IMR-90 (cell line): ENCODE measurements at regions not wholly inside any gene's neighbourhood (a gene's known extent, or its start where the extent isn't known, plus 50 kb on each side); places are given as distances from the start of the nearest gene placed in this dataset.

Experiments
- ATAC-seq: fragments of 200-7000 bp; cut with Tn5 transposase; 2 replicates; pipeline ENCODE4 v1.9.1; 2020; ENCODE audit warnings: low read depth, mild to moderate bottlenecking, moderate library complexity
- BruUV-seq: library from RNA; stranded (reverse); fragments of 400-500 nt; replicated peaks from 2 replicates; lab custom pipeline; 2021; lab: Mats Ljungman, UMichigan
- CTCF ChIA-PET: fragments of 300-600 bp; formaldehyde crosslinking; extraction: SDS; loops from one replicate; lab custom pipeline; 2021; ENCODE audit warnings: antibody characterized with exemption; lab: Yijun Ruan, JAX
- POLR2A ChIA-PET: fragments of 300-600 bp; sonication (Branson Sonifier 250); formaldehyde crosslinking; loops from one replicate; lab custom pipeline; 2022; ENCODE audit warnings: antibody characterized with exemption; ENCODE audit not compliant: unreplicated experiment; lab: Charles Lee
- DNase-seq: peaks from one replicate; pipeline ENCODE4 v3.0.0; 2013
- H2AFZ ChIP-seq: replicated peaks from 2 replicates; pipeline ENCODE3; 2013; ENCODE audit warnings: low read length, mild to moderate bottlenecking; ENCODE audit not compliant: poor library complexity
- H2AK5ac ChIP-seq: 2 replicates; pipeline ENCODE4 v1.6.1; 2013; ENCODE audit warnings: low read depth, low read length, inconsistent platforms
- H2AK9ac ChIP-seq: replicated peaks from 2 replicates; pipeline ENCODE3; 2013; ENCODE audit warnings: mild to moderate bottlenecking, low read depth, low read length, moderate library complexity; ENCODE audit not compliant: poor library complexity
- H2BK120ac ChIP-seq: 2 replicates; pipeline ENCODE4 v1.6.1; 2013; ENCODE audit warnings: low read depth, low read length, inconsistent platforms
- H2BK15ac ChIP-seq: 3 replicates; pipeline ENCODE4 v1.6.1; 2013; ENCODE audit warnings: low read depth, low read length, inconsistent platforms
- H2BK20ac ChIP-seq: 2 replicates; pipeline ENCODE4 v1.6.1; 2013; ENCODE audit warnings: low read depth, mild to moderate bottlenecking, inconsistent platforms, low read length, moderate library complexity
- H2BK5ac ChIP-seq: 2 replicates; pipeline ENCODE4 v1.6.1; 2013; ENCODE audit warnings: mild to moderate bottlenecking, low read depth, low read length, inconsistent platforms; ENCODE audit not compliant: poor library complexity, severe bottlenecking
- H3K14ac ChIP-seq: replicated peaks from 2 replicates; pipeline ENCODE4 v1.6.1; 2013; ENCODE audit warnings: low read depth, low read length, inconsistent platforms
- H3K18ac ChIP-seq: 2 replicates; pipeline ENCODE4 v1.6.1; 2013; ENCODE audit warnings: low read depth, low read length, control low read depth
- H3K23ac ChIP-seq: 2 replicates; pipeline ENCODE4 v1.6.1; 2013; ENCODE audit warnings: low read depth, low read length, inconsistent platforms
- H3K27ac ChIP-seq: 2 replicates; pipeline ENCODE4 v1.5.1; 2013; ENCODE audit warnings: mild to moderate bottlenecking, control low read depth, low read length; ENCODE audit not compliant: insufficient read depth
- H3K27me3 ChIP-seq: 2 replicates; pipeline ENCODE4 v1.6.1; 2013; ENCODE audit warnings: low read length; ENCODE audit not compliant: control insufficient read depth, insufficient read depth
- H3K36me3 ChIP-seq: 2 replicates; pipeline ENCODE4 v1.6.1; 2013; ENCODE audit warnings: low read length, mixed read lengths; ENCODE audit not compliant: control insufficient read depth, insufficient read depth
- H3K4ac ChIP-seq: 2 replicates; pipeline ENCODE4 v1.6.1; 2013; ENCODE audit warnings: low read depth, low read length, inconsistent platforms
- H3K4me1 ChIP-seq: 2 replicates; pipeline ENCODE4 v1.6.1; 2013; ENCODE audit warnings: low read length, mixed read lengths; ENCODE audit not compliant: control insufficient read depth, insufficient read depth
- H3K4me2 ChIP-seq: 2 replicates; pipeline ENCODE4 v1.6.1; 2013; ENCODE audit warnings: low read depth, mild to moderate bottlenecking, control low read depth, low read length, moderate library complexity
- H3K4me3 ChIP-seq: 2 replicates; pipeline ENCODE4 v1.5.1; 2013; ENCODE audit warnings: low read depth, mild to moderate bottlenecking, control low read depth, low read length, moderate library complexity; ENCODE audit not compliant: insufficient read depth
- H3K56ac ChIP-seq: 2 replicates; pipeline ENCODE4 v1.6.1; 2013; ENCODE audit warnings: low read length, inconsistent platforms; ENCODE audit not compliant: insufficient read depth; ENCODE audit errors: extremely low read depth
- H3K79me1 ChIP-seq, 2 experiments: 2 replicates each; pipeline ENCODE4 v1.6.1; 2013; ENCODE audit warnings: low read length in 2 of 2, inconsistent platforms in 1 of 2, low read depth in 1 of 2
- H3K9ac ChIP-seq: 2 replicates; pipeline ENCODE4 v1.6.1; 2013; ENCODE audit warnings: low read depth, low read length, control low read depth
- H3K9me1 ChIP-seq: 2 replicates; pipeline ENCODE4 v1.6.1; 2013; ENCODE audit warnings: low read length, inconsistent platforms; ENCODE audit not compliant: insufficient read depth
- H3K9me3 ChIP-seq: 2 replicates; pipeline ENCODE4 v1.6.1; 2013; ENCODE audit warnings: low read length; ENCODE audit not compliant: control insufficient read depth, insufficient read depth
- H4K20me1 ChIP-seq: 2 replicates; pipeline ENCODE4 v1.6.1; 2013; ENCODE audit warnings: low read length, inconsistent platforms; ENCODE audit not compliant: insufficient read depth
- H4K5ac ChIP-seq: 2 replicates; pipeline ENCODE4 v1.6.1; 2013; ENCODE audit warnings: mild to moderate bottlenecking, low read depth, low read length, control low read depth
- H4K8ac ChIP-seq, 2 experiments: 2 replicates each; pipeline ENCODE4 v1.6.1; 2013; ENCODE audit warnings: low read depth in 2 of 2, low read length in 2 of 2, control low read depth in 1 of 2, inconsistent platforms in 1 of 2
- H4K91ac ChIP-seq: 2 replicates; pipeline ENCODE4 v1.6.1; 2013; ENCODE audit warnings: low read depth, low read length, inconsistent platforms; ENCODE audit not compliant: insufficient read depth
- BHLHE40 ChIP-seq: fragments of 150-350 bp; IDR thresholded peaks from 2 replicates; pipeline ENCODE4 v1.6.1; 2016; ENCODE audit warnings: mild to moderate bottlenecking, low read depth, low read length
- CEBPB ChIP-seq: IDR thresholded peaks from 2 replicates; pipeline ENCODE4 v1.6.1; 2012; ENCODE audit warnings: low read depth, low read length, improper control_type of control experiment
- FOS ChIP-seq: fragments of 150-350 bp; IDR thresholded peaks from 2 replicates; pipeline ENCODE4 v1.6.1; 2016; ENCODE audit warnings: low read depth, low read length
- MAZ ChIP-seq: IDR thresholded peaks from 2 replicates; pipeline ENCODE4 v1.6.1; 2012; ENCODE audit warnings: low read depth, mild to moderate bottlenecking, low read length, improper control_type of control experiment, moderate library complexity, borderline replicate concordance
- POLR2A ChIP-seq: IDR thresholded peaks from 2 replicates; pipeline ENCODE4 v1.6.1; 2012; ENCODE audit warnings: mild to moderate bottlenecking, low read depth, low read length
- WGBS, 2 experiments: methylation state at CpG; one replicate each; pipeline versions ENCODE4 v1.1.5 to v1.1.7; 2013; ENCODE audit warnings: missing lambda C conversion rate in 2 of 2; ENCODE audit not compliant: insufficient read length in 1 of 2; ENCODE audit errors: extremely low coverage in 2 of 2; 5-methylcytosine and 5-hydroxymethylcytosine counted together
- dilution Hi-C: fragments of 300-500 bp; cut with HindIII; formaldehyde crosslinking; loops from one replicate; pipeline ENCODE4 v1.14.3; 2018; ENCODE audit warnings: low sequenced_read_pairs; ENCODE audit not compliant: unreplicated experiment
- in situ Hi-C: fragments of 300-500 bp; cut with MboI; formaldehyde crosslinking; loops from 3 replicates; pipeline ENCODE4 v1.14.3; 2019; ENCODE audit warnings: low sequenced_read_pairs, inconsistent platforms, mixed read lengths
- intact Hi-C: fragments of 100-400 bp; cut with micrococcal nuclease; formaldehyde crosslinking; loops from 2 replicates; pipeline ENCODE4 v1.10.0; 2022

GRCh38 chr2:237181844-237182243, 96.2 kb downstream of the COPS8 start:
- Histone ChIP-seq H2AFZ (no peak overlapping the region), H4K5ac (peak overlapping the region; percentile 98), H3K4me3 (no peak overlapping the region), H3K4me2 (peak overlapping the region; percentile 25; the same call in 1 of the 2 replicates), H3K9ac (peak overlapping the region; percentile 64), H3K23ac (peak overlapping the region; percentile 99), H3K4me1 (peaks cover 42% of the 10 kb centered on the region), H4K91ac (peak overlapping the region; percentile 100), H2BK20ac (peak overlapping the region; percentile 99), H3K14ac (peak overlapping the region; percentile 100), H2BK5ac (peak overlapping the region; percentile 94), H3K9me1 (peaks cover 40% of the 10 kb centered on the region), H3K9me3 (no peaks in the 10 kb centered on the region), H3K27ac (peak overlapping the region; percentile 93), H3K27me3 (no peaks in the 10 kb centered on the region), H2BK15ac (peak overlapping the region; percentile 99), H2BK120ac (peak overlapping the region; percentile 99), H4K20me1 (no peaks in the 10 kb centered on the region), H3K4ac (peak overlapping the region; percentile 100), H3K56ac (peak overlapping the region; percentile 94), H3K36me3 (no peaks in the 10 kb centered on the region), H2AK5ac (peak overlapping the region; percentile 99), H2AK9ac (peak overlapping the region; percentile 45), H3K79me1 (peaks cover 40 to 61% of the 10 kb centered on the region in 2 experiments; a peak in 3 of 4 replicates), H3K18ac (peak overlapping the region; percentile 98), H4K8ac (peak overlapping the region; percentile 97 to 98)
- no CpG with 5 or more reads among the region's 4 CpGs for WGBS, 2 experiments
- dilution Hi-C loops: no loop called here
- no TSS peak for BruUV-seq
- DNase-seq: peak; percentile 100
- ATAC-seq: peak; percentile 43
- TF ChIP-seq BHLHE40 (peak; percentile 45; the same call in 1 of the 2 replicates), MAZ (peak; percentile 19; the same call in 1 of the 2 replicates), POLR2A (no peak), CEBPB (peak; percentile 90), FOS (peak; percentile 95)
- ChIA-PET POLR2A (interaction anchor here (0.6 to 1.8 kb wide), 6 partner anchors 17 to 351 kb away, joined by 3 to 17 read pairs (median 4); partner anchors contain the start of gene COL6A3), CTCF (interaction anchor here (0.6 to 0.7 kb wide), 3 partner anchors 14 to 1881 kb away, joined by 3 read pairs; no protein-coding TSS in a partner anchor)
- intact Hi-C loops: no loop called here
- in situ Hi-C loops: no loop called here
